ENCODE measurements at regions not wholly inside any gene's neighbourhood (a gene's known extent, or its start where the extent isn't known, plus 50 kb on each side); places are given as distances from the start of the nearest gene placed in this dataset.

DNA sequence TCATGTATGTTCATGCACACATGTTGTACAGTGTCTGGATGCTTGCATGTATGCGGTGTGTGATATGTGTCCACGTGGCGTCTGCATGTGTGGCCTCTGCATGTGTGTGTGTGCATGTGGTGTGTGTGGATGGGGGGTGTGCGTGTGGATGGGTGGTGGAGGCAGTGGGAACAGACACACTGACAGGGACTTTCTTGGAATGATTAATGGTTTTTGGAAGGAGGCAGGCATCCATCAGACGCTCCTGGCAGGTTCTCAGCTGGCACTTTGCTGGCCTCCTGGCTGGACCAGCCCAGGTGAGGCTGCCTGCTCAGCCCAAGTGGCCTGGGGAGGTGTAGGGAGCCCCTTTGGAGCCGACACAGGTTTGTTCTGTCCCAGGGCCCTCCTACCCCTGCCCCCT is 121.2 kb upstream of the CIBAR2 start:
- no peak for TF ChIP-seq POLR2A (IDR thresholded peaks at IDR 0.05)
- TF ChIP-seq CTCF (IDR thresholded peaks at IDR 0.05) = no peak

All from vagina (tissue), 2 donors.